HG02870 (cell line): ENCODE measurements at regions not wholly inside any gene's neighbourhood (a gene's known extent, or its start where the extent isn't known, plus 50 kb on each side); places are given as distances from the start of the nearest gene placed in this dataset.
"Not testable (repeated sequence)": the region's sequence is repeated elsewhere in the genome, so short reads cannot be mapped to it uniquely, and the experiment has no call there.

Experiments used
- ATAC-seq: cut with Tn5 transposase; IDR thresholded peaks from one replicate; pipeline ENCODE4 v1.9.1; 2021; ENCODE audit warnings: mild to moderate bottlenecking, moderate library complexity; ENCODE audit not compliant: unreplicated experiment

DNA sequence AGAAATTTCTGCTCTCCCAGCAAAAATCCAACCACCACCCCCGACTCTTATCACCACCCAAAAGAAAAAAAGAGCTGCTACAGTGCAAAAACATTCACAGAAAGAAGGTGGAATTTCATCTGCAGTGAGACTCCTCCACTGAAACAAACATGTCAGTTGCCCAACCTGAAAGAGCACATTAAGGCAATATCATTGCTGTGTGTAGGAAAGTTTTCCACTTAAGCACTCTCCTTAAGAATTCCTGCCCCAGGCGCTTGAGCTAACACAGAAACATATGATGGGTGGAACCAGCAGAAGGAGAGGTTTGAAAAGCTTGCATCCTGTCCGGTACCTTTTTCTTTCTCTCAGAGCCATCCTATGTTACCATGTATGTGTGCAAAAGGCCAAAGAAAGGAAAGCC is 200.8 kb upstream of the GADL1 start:
- no peak for ATAC-seq

DNA sequence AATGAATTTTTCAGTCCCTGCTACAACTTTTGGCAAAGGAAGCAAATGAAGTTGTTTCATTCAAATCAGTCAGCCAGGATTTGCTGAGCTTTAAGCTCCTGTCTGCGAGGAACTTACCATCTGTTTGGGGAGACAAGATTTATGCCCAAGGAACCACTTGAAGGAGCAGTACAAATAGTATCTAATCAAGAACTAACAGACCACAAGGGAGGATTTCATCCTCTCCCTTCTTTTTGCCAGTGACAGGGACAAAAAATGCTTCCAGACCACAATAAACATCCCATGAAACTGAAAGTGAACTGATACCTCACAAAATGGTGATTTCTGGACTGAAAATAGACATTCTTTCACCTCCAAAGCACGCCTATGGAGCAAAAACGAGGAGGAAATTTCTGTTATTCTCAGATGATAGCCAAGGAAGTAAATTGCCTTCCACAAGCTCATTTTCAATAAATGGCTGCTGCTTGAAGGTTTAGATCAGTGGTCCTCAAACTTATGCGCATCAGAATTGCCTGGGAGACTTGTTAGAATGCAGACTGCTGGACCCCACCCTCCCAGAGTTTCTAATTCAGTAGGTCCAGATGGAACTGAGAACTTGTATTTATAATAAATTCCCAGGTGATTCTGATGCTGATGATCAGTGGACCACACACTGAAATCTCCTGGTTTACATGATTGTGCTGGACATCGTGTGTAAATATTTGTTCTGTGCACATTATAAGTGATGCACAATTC is 202.4 kb upstream of the GADL1 start:
- ATAC-seq: no peak

DNA sequence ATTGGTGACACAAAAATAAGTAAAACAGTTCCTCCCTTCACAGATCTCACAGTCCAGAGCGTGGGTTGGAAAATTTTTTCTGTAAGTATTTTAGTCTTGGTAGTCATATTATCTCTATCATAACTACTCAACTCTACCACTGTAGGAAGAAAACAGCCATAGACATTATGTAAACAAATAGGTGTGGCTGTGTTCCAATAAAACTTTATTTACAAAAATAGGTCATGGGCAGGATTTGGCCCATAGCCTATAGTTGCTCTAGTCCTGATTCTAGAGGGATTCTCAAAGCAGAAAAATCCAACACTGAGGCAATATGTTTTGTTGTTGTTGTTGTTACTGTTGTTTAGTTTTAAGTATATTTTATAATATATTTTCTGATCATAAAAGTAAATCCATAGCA is 206.1 kb upstream of the GADL1 start:
- ATAC-seq: no peak

DNA sequence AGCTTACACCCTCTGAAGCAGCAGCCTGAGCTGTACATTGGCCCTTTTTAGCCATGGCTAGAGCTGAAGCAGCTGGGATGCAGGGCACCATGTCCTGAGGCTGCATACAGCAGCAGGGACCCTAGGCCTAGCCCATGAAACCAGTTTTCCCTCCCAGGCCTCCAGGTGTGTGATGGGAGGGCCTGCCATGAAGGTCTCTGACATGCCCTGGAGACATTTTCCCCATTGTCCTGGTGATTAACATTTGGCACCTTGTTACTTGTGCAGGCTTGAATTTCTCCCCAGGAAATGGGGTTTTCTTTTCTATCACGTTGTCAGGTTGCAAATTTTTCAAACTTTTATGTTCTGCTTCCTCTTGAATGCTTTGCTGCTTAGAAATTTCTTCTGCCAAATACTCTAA is 206.8 kb upstream of the GADL1 start:
- not testable (repeated sequence) for ATAC-seq

DNA sequence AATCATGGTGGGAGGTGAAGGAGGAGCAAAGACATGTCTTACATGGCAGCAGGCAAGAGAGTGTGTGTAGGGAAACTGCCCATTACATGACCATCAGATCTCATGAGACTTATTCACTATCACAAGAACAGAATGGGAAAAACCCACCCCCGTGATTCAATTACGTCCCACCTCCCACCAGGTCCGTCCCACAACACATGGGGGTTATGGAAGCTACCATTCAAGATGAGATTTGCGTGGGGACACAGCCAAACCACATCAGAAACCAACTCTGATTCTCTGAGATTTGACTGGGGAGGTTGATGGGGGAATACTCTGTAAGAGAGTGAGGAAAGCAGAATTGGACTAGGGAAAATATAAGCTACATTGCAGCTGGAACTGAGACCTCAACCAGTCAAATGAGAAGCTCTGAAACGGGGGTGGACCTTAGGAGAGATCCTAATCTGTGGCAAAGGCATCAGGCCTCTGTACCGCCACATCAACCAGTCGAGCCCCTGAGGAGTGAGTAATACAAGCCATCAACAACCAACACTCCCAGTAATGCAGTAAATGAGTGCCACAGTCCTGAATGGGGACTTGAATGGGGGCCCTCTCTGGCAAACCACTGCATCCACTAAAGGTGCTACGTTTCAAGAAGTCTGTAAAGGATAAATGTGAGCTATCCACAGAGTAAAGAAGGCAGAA is 207.9 kb upstream of the GADL1 start:
- no peak for ATAC-seq

DNA sequence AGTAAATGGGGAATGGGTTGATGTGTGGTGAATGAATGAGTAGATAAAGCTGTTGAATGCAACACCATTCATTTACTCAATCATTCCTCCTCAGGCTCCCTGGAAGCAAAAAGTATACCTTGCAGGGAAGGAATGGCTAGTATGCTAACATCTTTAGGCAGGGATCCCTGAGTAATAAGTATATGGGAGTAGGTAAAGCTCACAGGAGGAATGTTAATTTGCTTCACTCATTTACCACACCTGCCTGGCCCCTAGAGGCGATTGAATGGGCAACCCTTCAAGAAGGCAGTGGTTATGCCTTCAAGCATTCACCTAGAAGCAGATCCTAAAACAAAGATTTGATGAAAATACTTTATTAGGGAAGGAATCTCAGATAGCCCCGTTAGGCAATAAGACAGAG is 208.7 kb upstream of the GADL1 start:
- ATAC-seq: no peak

DNA sequence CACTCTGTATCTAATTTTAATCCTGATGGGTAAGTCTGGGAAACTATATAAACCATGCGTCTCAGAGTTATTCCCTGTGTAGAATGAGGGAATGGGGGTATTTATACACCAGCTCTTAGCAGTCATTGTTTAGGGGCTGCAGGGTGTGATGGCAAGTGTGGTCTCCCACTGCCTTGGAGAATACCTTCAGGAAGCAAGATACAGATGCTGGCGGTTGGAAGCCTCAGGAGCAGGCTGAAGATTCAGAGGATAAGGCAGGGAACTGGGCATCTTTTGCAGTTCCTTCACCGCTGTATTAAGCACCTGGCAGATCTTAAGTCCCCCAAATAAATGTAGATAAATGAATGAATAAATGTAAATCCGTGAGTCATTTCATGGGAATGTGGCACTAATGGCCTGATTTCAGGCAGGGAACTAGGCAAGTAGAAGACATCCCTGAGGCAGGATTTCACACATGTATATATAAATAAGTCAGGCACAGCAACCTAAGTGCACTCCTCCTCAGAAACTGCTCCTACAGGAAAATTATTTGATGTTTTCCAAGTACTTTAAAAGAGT is 209.2 kb upstream of the GADL1 start:
- no peak for ATAC-seq

DNA sequence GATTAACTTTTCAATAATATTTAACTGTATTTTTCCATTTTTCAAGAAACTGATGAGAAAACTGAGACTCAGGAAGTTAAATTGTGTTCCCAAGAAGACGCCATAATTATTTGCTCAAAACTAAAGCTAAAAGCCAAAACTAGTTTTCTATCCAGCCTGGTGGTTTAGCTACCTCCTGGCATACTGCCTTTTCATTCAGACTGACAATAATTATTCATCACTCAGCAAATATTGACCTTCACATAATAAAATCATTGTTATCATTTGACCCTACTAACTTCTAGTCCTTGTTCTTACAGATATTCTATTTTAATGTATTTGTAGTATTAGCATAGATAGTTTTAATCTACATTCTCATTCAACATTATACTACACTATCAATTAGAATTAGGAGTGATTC is 210.6 kb upstream of the GADL1 start:
- no peak for ATAC-seq

DNA sequence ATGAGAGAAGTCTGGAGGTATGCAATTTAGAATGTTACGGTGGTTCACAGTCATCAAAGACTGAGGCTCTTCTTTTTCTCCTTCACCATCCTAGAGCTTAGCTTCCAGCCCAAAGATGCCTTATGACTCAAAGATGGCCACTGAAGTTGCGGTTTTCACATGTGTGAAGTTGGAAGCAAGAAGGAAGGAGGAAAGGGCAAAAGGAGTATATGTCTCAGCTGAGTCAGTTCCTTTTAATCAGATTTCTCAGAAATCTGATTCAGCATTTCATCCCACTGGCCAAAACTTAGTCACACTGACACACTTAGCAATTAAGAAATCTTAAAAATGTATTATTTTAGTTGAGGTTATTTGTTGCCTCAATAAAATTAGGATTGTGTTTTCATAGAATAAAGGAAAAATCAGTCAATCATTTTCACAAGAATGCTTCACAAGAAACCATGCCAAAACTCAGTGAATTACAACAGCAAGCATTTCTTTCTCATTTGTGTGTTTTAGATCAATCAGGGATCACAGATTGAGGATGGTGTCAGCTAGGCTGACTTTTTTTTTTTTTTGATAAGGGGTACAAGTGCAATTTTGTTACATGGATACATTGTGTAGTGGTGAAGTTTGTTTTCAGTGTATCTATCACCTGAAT is 211.1 kb upstream of the GADL1 start:
- no peak for ATAC-seq

DNA sequence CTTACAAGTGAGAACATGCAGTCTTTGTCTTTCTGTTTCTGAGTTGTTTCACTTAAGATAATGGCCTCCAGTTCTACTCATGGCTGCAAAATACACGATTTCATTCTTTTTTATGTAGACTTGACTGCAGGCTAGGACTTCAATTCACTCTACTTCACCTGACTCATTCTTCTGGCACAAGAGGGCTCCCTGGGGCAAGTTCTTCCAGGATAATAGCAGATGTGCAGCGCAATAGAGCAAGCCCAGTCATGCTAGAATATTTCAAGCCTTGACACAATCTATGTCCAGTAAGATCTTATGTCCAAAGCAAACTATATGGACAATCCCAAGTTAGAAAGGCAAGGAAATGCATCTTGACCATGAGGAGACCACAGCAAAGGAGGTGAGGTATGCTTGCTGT is 211.7 kb upstream of the GADL1 start:
- no peak for ATAC-seq

DNA sequence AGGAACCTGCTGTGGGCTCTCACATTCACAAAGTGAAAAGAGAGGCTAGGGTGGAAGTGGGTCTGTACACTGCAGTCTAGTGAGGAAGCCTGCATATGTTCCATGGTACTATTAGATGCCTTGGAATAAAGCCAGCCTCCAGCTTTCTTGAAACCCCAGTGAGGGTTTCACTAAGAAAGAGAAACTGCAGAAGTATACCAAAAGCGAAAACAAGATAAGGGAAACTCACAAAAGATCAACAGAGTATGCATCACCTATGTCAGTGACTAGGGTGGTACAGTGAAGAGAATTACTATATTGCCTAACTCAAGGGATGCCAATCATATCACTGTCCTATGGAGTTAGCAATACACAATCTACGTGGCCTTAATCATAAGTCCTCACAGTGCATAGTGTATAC is 212.5 kb upstream of the GADL1 start:
- ATAC-seq: peak; percentile 93

DNA sequence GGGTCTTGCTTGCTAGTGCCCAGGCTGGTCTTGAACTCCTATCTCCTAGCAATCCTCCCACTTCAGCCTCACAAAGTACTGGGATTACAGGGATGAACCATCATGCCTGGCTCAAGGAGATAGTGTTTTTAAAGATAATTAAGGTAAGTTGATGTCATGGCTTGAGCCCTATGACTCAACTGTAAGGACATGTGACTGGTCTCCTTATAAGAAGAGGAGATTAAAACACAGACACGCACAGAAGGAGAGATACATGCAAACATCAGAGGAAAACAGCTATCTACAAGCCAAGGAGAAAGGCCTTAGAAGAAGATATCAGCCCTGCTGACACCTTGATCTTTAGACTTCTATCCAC is 220.4 kb upstream of the GADL1 start:
- ATAC-seq: no peak

DNA sequence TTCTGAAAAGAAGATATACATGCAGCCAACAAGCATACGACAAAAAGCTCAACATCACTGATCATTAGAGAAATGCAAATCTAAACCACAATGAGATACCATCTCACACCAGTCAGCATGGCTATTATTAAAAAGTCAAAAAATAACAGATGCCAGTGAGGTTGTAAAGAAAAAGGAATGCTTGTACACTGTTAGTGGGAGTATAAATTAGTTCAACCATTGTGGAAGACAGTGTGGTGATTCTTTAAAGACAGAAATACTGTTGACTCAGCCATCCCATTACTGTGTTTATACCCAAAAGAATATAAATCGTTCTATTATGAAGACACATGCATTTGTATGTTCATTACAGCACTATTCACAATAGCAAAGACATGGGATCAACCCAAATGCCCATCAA is 221.1 kb upstream of the GADL1 start:
- not testable (repeated sequence) for ATAC-seq

DNA sequence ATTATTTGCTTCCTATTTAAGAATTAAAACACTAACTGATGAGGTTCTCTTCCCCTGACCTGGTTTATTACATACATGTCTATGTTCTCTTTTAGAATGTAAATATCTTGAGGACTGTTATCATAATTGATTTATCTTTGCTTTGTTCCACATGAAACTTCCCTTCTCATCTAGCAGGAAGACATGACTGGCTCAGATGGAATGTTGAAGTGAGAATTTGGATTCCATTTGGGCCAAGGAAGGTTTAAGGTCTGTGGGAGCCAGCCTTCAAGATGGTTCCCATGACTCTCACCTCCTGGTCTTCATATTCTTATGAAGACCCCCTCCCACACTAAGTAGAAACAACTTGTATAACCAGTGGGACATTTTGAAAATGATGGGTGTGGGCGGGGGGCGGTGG is 222.2 kb upstream of the GADL1 start:
- ATAC-seq: no peak

DNA sequence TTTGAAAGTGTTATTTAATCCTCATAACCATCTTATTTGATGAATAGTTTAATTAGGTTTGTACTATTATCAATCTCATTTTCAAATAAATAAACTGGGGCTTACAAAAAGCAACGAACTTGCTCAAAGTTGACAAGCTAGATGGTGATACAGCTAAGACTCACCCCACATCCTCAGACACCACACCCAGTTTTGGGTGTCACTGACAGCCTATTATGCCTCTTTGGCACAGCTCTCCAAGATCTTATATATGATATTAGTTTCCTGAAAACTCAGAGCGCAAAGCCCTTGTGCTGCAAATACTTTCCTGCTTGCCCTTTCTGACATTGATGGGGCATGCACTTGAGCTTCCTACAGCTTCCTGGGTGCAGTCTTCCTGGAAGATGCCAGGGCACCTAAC is 223.4 kb upstream of the GADL1 start:
- ATAC-seq: no peak

DNA sequence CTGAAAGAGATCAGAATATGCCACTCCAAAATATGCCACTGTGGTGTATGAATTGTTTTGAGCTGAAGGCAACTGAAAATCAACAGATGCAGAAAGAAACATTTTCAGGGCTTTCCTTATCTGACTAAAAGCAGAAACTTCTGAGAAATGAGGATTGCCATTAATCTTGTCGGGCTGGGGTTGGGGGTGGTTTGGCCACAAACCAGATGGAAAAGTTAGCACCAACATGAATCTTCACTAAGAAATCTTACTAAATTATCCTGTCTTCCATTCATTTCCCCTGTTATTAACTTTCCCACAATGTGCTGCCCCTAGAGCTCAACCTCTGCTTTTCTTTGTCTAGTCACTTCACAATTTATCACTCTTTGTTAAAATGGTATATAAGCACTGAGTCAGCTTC is 229.9 kb upstream of the GADL1 start:
- no peak for ATAC-seq

DNA sequence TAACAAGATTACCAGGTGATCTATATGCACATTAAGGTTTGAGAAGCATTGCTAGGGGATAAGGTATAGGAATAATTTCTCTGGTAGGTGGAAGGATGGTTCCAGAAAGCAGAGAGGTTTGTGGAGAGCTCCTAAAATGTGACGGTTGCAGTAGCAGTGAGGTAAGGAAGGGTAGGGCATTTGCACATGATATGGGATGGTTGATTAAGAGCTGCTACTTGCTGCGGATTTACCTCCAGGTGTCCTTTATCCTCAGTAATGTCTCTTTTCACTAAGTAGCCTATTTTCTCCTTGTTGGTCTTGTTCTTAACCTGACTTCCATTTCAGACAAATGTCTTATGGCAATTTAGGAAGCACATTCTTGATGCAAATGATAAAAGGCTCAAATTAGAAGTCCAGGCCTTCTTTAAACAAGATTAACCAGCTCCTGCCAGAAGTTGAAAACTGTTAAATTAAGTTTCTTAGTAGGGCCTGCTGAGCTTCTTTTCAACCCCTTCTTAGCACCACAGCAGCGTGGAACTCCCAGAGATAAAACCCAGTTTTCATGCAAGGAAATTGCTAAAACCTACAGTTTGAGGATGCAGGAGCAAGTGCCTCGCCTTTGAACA is 231.1 kb upstream of the GADL1 start:
- ATAC-seq: no peak

DNA sequence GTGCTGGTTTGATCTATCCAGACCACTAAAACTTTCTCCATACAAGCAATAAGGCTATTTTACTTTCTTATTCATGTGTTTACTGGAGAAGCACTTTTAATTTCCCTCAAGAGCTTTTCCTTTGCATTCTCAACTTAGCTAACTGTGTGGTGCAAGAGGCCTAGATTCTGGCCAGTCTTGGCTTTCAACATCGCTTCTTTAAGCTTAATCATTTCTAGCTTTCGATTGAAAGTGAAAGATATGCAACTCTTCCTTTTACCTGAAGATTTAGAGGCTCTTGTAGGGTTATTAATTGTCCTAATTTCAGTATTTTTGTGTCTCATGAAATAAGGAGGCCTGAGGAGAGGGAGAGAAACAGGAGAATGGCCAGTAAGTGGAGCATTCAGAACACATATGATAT is 234.8 kb upstream of the GADL1 start:
- ATAC-seq: peak; percentile 73

DNA sequence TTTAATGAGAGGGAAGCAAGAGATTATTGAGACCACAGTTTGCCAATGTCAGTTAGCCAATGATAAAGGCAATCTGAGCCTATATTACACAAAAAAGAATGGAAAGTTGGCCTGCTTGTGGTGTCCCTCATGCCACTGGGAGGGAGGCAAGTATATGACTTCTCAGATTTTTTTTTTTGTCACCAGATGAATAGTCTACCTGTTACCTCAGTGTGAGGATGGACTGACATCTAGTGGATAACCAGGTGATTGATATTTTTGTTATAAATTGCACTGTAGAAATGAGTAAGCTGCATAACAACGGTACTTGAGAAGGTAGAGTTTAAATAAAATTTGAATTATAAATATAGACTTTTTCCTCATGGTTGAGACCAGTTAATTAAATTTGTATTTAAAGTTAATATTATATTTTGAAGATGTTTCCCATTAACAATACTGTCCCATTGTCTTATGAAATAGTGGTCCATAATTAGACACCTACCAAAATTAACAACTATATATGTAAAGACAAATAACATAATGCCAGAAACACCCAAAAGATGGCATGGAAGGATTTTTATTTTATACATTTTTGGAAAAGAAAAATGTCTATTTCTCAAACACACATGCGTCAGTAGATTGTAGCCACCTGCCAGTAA is 237.8 kb upstream of the GADL1 start:
- ATAC-seq: peak; percentile 77

DNA sequence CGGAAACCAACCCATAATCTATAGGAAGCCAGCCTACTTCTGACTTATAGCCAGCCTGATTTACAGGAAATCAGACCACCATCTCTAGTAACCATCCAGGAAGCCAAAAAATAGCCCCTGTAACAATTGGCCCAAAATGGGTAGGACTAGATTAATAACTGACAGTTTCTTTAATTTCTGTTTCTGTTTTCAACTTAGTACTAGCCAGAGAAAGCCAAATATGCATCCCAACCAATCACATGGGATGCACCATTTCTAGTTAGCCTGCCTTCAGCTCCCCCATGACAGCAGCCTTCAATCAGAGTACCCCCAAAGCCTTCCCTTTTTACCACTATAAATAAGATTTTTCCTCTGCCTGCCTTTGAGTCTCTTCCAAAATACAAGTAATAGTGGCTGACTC is 239.1 kb upstream of the GADL1 start:
- ATAC-seq: no peak

DNA sequence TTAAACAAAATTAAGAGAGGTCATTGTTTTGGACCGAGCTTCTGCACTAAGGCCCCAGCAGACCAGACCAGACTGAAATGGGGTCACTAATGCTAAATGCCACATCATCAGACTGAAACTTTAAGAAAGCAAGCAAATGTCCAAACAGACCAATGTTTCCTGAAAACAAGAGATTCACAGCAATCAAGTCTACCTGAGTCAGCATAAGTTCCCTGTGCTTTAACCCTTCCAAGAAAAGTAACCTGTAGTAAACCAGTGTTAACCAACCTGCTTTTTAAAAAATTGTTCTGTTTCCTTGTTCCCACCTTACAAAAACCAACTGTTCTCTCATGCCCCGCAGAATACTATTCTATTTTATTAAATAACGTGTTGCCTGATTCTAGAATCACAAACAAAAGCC is 241.1 kb upstream of the GADL1 start:
- ATAC-seq: no peak
